HepG2 (cell line): ENCODE measurements at regions not wholly inside any gene's neighbourhood (a gene's known extent, or its start where the extent isn't known, plus 50 kb on each side); places are given as distances from the start of the nearest gene placed in this dataset.

ENCODE experiments used
- ATAC-seq: fragments of 200-7000 bp; cut with Tn5 transposase; 3 replicates; pipeline ENCODE4 v1.9.1; 2020; ENCODE audit warnings: mild to moderate bottlenecking, moderate library complexity
- BruUV-seq: library from RNA; stranded (reverse); fragments of 400-500 nt; replicated peaks from 2 replicates; lab custom pipeline; 2021; lab: Mats Ljungman, UMichigan
- CTCF ChIA-PET: fragments of 300-600 bp; formaldehyde crosslinking; extraction: SDS; loops from one replicate; lab custom pipeline; 2021; ENCODE audit warnings: low total read pairs, inconsistent platforms, low intra/inter-chr PET ratio; lab: Yijun Ruan, JAX
- POLR2A ChIA-PET: fragments of 350-600 bp; sonication (Branson Sonifier 250); formaldehyde crosslinking; loops from one replicate; lab custom pipeline; 2020; ENCODE audit warnings: antibody characterized with exemption, inconsistent platforms; lab: Yijun Ruan, JAX
- DNase-seq: peaks from one replicate; pipeline ENCODE4 v3.0.0-alpha.2; 2015; ENCODE audit warnings: low spot score
- FAIRE-seq: peaks from 3 replicates; lab custom pipeline; 2011; peaks lifted over from hg19 to GRCh38; lab: Jason Lieb, UNC
- H2AFZ ChIP-seq: one replicate; pipeline ENCODE4 v1.6.1; 2011; ENCODE audit warnings: low read length, inconsistent platforms
- H3K27ac ChIP-seq: fragments of 300-600 bp; 3 replicates; pipeline ENCODE4 v1.8.0; 2011; ENCODE audit warnings: mixed run types, mild to moderate bottlenecking, mixed read lengths, low read length, inconsistent platforms; ENCODE audit not compliant: insufficient read depth; ENCODE audit errors: extremely low read length
- H3K27me3 ChIP-seq, 2 experiments: fragments of 200-600 bp in 1 of 2; 2 replicates in 1 of 2; 3 replicates in 1 of 2; pipeline versions ENCODE4 v1.6.0 to v1.8.0; 2011; ENCODE audit warnings: low read length in 2 of 2, mild to moderate bottlenecking in 2 of 2, moderate library complexity in 2 of 2, inconsistent platforms in 1 of 2; ENCODE audit not compliant: insufficient read depth in 2 of 2, control insufficient read depth in 1 of 2
- H3K36me3 ChIP-seq, 2 experiments: fragments of 200-600 bp in 1 of 2; replicated peaks in 1 of 2; 2 replicates in 1 of 2; 3 replicates in 1 of 2; pipeline versions ENCODE4 v1.5.1 to v1.8.0; 2011; ENCODE audit warnings: low read length in 2 of 2, inconsistent platforms in 1 of 2; ENCODE audit not compliant: insufficient read depth in 2 of 2, control insufficient read depth in 1 of 2
- H3K4me1 ChIP-seq: 2 replicates; pipeline ENCODE4 v1.5.1; 2012; ENCODE audit warnings: low read length, inconsistent platforms; ENCODE audit not compliant: insufficient read depth
- H3K4me2 ChIP-seq: 2 replicates; pipeline ENCODE4 v1.6.0; 2011; ENCODE audit warnings: low read depth, low read length, inconsistent platforms
- H3K4me3 ChIP-seq, 3 experiments: fragments of 200-600 bp in 1 of 3; sonication (generic), shearing (Covaris generic) in 1 of 3; replicated peaks in 1 of 3; 2 replicates each; pipeline ENCODE4 v1.5.1; 2011 to 2016; ENCODE audit warnings: low read length in 3 of 3, inconsistent platforms in 2 of 3, low read depth in 2 of 3, mild to moderate bottlenecking in 2 of 3, control low read depth in 1 of 3, mixed read lengths in 1 of 3; ENCODE audit not compliant: insufficient read depth in 1 of 3
- H3K79me2 ChIP-seq: one replicate; pipeline ENCODE4 v1.6.1; 2011; ENCODE audit warnings: low read length, inconsistent platforms; ENCODE audit not compliant: insufficient read depth
- H3K9ac ChIP-seq: 2 replicates; pipeline ENCODE4 v1.6.0; 2011; ENCODE audit warnings: mild to moderate bottlenecking, low read depth, low read length, inconsistent platforms; ENCODE audit not compliant: insufficient read depth
- H3K9me3 ChIP-seq: 2 replicates; pipeline ENCODE4 v1.5.1; 2012; ENCODE audit warnings: mild to moderate bottlenecking, low read length
- H4K20me1 ChIP-seq: 2 replicates; pipeline ENCODE4 v1.6.0; 2011; ENCODE audit warnings: inconsistent platforms, mild to moderate bottlenecking, low read length, moderate library complexity; ENCODE audit not compliant: insufficient read depth
- ATF7-NPFF ChIP-seq: sonication (generic); formaldehyde crosslinking; IDR thresholded peaks from 2 replicates; pipeline ENCODE4 v1.8.1; 2023; ENCODE audit warnings: mild to moderate bottlenecking, low read depth, missing genetic modification reagents, moderate library complexity
- BRCA1 ChIP-seq: sonication (generic); formaldehyde crosslinking; IDR thresholded peaks from 2 replicates; pipeline ENCODE4 v1.4.0; 2020; ENCODE audit warnings: missing genetic modification reagents
- KAT2B ChIP-seq: fragments of 150-350 bp; IDR thresholded peaks from 2 replicates; pipeline ENCODE4 v1.6.1; 2014; ENCODE audit warnings: low read depth, low read length, borderline replicate concordance
- MAF1 ChIP-seq: sonication (generic); formaldehyde crosslinking; IDR thresholded peaks from 2 replicates; pipeline ENCODE4 v1.5.0; 2020; ENCODE audit warnings: missing genetic modification reagents, borderline replicate concordance
- NFE2 ChIP-seq: sonication (generic); formaldehyde crosslinking; IDR thresholded peaks from 2 replicates; pipeline ENCODE4 v1.4.0; 2020; ENCODE audit warnings: missing genetic modification reagents
- NR2F6 ChIP-seq, 2 experiments: IDR thresholded peaks; 2 replicates each; pipeline ENCODE4 v1.6.1; 2016; ENCODE audit warnings: antibody characterized with exemption in 1 of 2, mild to moderate bottlenecking in 1 of 2
- POGZ ChIP-seq: sonication (generic); formaldehyde crosslinking; IDR thresholded peaks from 2 replicates; pipeline ENCODE4 v1.4.0; 2020; ENCODE audit warnings: mild to moderate bottlenecking, missing genetic modification reagents
- ZMYM2 ChIP-seq: sonication (generic); formaldehyde crosslinking; IDR thresholded peaks from 2 replicates; pipeline ENCODE4 v1.8.0; 2022; ENCODE audit warnings: mild to moderate bottlenecking, missing genetic modification reagents
- ZNF558 ChIP-seq: sonication (generic); formaldehyde crosslinking; IDR thresholded peaks from 2 replicates; pipeline ENCODE4 v1.9.0; 2022; ENCODE audit warnings: mild to moderate bottlenecking, missing genetic modification reagents, borderline replicate concordance
- ZNF703 ChIP-seq: sonication (generic); formaldehyde crosslinking; IDR thresholded peaks from 2 replicates; pipeline ENCODE4 v1.5.1; 2020; ENCODE audit warnings: missing genetic modification reagents, mild to moderate bottlenecking, moderate library complexity, borderline replicate concordance
- WGBS: methylation state at CpG from one replicate; pipeline ENCODE4 v1.1.6; 2017; ENCODE audit warnings: low lambda C conversion rate; 5-methylcytosine and 5-hydroxymethylcytosine counted together
- in situ Hi-C: cut with HindIII; loops from 2 replicates; pipeline ENCODE4 v1.10.0; 2017; ENCODE audit warnings: low pct_unique_long_range_greater_than_20kb; ENCODE audit not compliant: extremely low pct_ligation_motif_present
- intact Hi-C: fragments of 100-400 bp; cut with micrococcal nuclease; formaldehyde crosslinking; loops from one replicate; pipeline ENCODE4 v1.10.0; 2022; ENCODE audit not compliant: unreplicated experiment
- TF ChIP-seq, protein P1 (sequence below): sonication (generic); formaldehyde crosslinking; IDR thresholded peaks from 2 replicates; pipeline ENCODE4 v1.9.0; 2021; ENCODE audit warnings: missing genetic modification reagents, borderline replicate concordance

GRCh38 chr3:181253796-181254195, 264.3 kb upstream of the DNAJC19 start:
- no peaks in the 10 kb centered on the region for H3K4me1 ChIP-seq
- no peaks in the 10 kb centered on the region for H3K36me3 ChIP-seq
- no peak for DNase-seq
- no peak overlapping the region for H2AFZ ChIP-seq
- no peak for TF ChIP-seq ZNF558 (CRISPR knock-in tag)
- no peak for TF ChIP-seq POGZ (CRISPR knock-in tag)
- no peak for TF ChIP-seq NR2F6 (IDR thresholded peaks at IDR 0.05)
- TF ChIP-seq NR2F6 (CRISPR knock-in tag; IDR thresholded peaks at IDR 0.05), result no peak
- no peak for TF ChIP-seq ZNF703
- no peak for TF ChIP-seq KAT2B
- TF ChIP-seq ATF7-NPFF, result no peak
- no peak for TF ChIP-seq MAF1 (CRISPR knock-in tag)
- no peak for TF ChIP-seq ZMYM2 (CRISPR knock-in tag)
- TF ChIP-seq NFE2, result no peak
- TF ChIP-seq, protein P1, sequence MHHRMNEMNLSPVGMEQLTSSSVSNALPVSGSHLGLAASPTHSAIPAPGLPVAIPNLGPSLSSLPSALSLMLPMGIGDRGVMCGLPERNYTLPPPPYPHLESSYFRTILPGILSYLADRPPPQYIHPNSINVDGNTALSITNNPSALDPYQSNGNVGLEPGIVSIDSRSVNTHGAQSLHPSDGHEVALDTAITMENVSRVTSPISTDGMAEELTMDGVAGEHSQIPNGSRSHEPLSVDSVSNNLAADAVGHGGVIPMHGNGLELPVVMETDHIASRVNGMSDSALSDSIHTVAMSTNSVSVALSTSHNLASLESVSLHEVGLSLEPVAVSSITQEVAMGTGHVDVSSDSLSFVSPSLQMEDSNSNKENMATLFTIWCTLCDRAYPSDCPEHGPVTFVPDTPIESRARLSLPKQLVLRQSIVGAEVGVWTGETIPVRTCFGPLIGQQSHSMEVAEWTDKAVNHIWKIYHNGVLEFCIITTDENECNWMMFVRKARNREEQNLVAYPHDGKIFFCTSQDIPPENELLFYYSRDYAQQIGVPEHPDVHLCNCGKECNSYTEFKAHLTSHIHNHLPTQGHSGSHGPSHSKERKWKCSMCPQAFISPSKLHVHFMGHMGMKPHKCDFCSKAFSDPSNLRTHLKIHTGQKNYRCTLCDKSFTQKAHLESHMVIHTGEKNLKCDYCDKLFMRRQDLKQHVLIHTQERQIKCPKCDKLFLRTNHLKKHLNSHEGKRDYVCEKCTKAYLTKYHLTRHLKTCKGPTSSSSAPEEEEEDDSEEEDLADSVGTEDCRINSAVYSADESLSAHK (CRISPR knock-in tag), result no peak
- no peak for TF ChIP-seq BRCA1 (CRISPR knock-in tag)
- TF ChIP-seq, all 625 proteins: peak for 0
- no peak overlapping the region for H3K4me2 ChIP-seq
- no peak overlapping the region for H3K4me3 ChIP-seq
- no peaks in the 10 kb centered on the region for H3K79me2 ChIP-seq
- no peak for ATAC-seq
- in situ Hi-C loops (no loop called here), intact Hi-C loops (no loop called here)
- no peaks in the 10 kb centered on the region for H4K20me1 ChIP-seq
- WGBS, result 3% methylated on average over 3 of the region's 3 CpGs
- ChIA-PET POLR2A (no interaction called here), CTCF (no interaction called here)
- H3K9ac ChIP-seq, result no peak overlapping the region
- H3K9me3 ChIP-seq, result no peaks in the 10 kb centered on the region
- H3K27ac ChIP-seq, result no peak overlapping the region
- FAIRE-seq, result no peak
- BruUV-seq, result no TSS peak
- H3K27me3 ChIP-seq, result no peaks in the 10 kb centered on the region
